SU-DHL-6 (cell line): ENCODE measurements at regions not wholly inside any gene's neighbourhood (a gene's known extent, or its start where the extent isn't known, plus 50 kb on each side); places are given as distances from the start of the nearest gene placed in this dataset.

ENCODE experiments used
- EZH2phosphoT487 ChIP-seq: fragments of 200-600 bp; sonication (generic), shearing (Covaris generic); conservative IDR thresholded peaks from 2 replicates; pipeline ENCODE4 v1.6.1; 2018; ENCODE audit warnings: mild to moderate bottlenecking, antibody characterized with exemption, low read length, moderate library complexity, mixed read lengths
- TF ChIP-seq, protein P1 (sequence below): fragments of 200-600 bp; sonication (generic); IDR thresholded peaks from one replicate; pipeline ENCODE4 v1.5.1; 2017; ENCODE audit warnings: antibody characterized with exemption, mild to moderate bottlenecking, low read length, moderate library complexity; ENCODE audit not compliant: insufficient read depth, poor library complexity, severe bottlenecking

DNA sequence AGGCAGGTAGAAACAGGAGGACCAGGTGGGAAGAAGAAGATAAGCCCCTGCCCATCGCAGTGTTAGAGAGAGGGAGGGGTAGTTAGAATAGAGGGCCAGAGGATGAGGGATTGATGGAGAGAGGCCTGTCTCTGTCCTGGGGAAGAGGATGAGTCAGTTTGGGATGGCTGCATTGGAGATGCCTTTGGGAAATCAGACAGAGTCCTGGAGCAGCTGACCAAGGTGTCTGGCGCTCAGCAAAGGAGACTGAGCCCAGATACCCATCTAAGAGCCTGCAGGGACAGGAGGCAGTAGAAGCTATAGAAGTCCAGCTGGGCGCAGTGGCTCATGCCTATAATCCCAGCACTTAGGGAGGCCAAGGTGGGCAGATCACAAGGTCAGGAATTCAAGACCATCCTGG is 177.8 kb upstream of the HAAO start:
- TF ChIP-seq, protein P1, sequence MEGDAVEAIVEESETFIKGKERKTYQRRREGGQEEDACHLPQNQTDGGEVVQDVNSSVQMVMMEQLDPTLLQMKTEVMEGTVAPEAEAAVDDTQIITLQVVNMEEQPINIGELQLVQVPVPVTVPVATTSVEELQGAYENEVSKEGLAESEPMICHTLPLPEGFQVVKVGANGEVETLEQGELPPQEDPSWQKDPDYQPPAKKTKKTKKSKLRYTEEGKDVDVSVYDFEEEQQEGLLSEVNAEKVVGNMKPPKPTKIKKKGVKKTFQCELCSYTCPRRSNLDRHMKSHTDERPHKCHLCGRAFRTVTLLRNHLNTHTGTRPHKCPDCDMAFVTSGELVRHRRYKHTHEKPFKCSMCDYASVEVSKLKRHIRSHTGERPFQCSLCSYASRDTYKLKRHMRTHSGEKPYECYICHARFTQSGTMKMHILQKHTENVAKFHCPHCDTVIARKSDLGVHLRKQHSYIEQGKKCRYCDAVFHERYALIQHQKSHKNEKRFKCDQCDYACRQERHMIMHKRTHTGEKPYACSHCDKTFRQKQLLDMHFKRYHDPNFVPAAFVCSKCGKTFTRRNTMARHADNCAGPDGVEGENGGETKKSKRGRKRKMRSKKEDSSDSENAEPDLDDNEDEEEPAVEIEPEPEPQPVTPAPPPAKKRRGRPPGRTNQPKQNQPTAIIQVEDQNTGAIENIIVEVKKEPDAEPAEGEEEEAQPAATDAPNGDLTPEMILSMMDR, result no peak
- no peak for TF ChIP-seq EZH2phosphoT487
